ENCODE measurements at regions not wholly inside any gene's neighbourhood (a gene's known extent, or its start where the extent isn't known, plus 50 kb on each side); places are given as distances from the start of the nearest gene placed in this dataset.

DNA sequence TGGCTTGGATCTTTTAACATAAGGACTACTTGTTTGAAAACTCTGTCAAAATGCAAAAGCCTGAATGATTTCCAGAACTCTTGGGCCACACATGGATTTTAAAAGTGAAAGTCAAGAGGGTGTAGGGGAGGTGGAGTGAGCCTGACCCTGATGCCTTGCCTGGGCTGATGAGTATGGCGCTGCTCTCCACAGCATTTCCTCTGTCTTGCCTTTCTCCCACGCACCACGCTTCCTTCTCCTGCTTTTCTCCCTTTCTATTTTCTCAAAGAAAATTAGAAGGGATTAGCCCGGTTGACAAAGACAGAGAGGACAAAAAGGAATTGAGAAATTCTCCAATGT is 207.0 kb upstream of the CCDC68 start:
- DNase-seq (ENCODE audit: low read depth, low spot score), result no peak
- no peak overlapping the region for H3K4me3 ChIP-seq (ENCODE audit: low read depth, low read length)
- in situ Hi-C loops (cut with HindIII; ENCODE audit: low sequenced_read_pairs), result no loop called here
- TF ChIP-seq, protein P1, sequence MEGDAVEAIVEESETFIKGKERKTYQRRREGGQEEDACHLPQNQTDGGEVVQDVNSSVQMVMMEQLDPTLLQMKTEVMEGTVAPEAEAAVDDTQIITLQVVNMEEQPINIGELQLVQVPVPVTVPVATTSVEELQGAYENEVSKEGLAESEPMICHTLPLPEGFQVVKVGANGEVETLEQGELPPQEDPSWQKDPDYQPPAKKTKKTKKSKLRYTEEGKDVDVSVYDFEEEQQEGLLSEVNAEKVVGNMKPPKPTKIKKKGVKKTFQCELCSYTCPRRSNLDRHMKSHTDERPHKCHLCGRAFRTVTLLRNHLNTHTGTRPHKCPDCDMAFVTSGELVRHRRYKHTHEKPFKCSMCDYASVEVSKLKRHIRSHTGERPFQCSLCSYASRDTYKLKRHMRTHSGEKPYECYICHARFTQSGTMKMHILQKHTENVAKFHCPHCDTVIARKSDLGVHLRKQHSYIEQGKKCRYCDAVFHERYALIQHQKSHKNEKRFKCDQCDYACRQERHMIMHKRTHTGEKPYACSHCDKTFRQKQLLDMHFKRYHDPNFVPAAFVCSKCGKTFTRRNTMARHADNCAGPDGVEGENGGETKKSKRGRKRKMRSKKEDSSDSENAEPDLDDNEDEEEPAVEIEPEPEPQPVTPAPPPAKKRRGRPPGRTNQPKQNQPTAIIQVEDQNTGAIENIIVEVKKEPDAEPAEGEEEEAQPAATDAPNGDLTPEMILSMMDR (IDR thresholded peaks at IDR 0.05; ENCODE audit: low read depth, low read length), result no peak

DNA sequence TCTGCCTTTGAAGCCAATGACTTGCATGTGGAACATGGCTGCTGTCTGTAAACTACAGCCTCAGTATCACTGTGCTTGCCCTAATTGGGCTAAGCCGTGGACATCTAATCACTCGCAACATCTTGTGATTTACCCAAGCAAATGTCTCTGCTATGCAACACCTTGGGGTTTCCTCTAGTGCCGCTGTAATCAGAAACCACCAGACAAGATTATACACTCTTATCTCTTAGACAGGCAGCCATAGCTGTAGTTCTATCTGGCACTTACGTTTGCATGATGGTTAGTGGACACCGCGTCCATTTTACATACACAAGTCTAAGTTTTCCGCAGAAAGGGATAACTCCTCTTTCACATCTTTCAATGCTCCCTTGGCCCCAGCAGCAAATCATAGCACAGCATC is 204.3 kb upstream of the CCDC68 start:
- in situ Hi-C loops (cut with HindIII; ENCODE audit: low sequenced_read_pairs), result no loop called here
- DNase-seq (ENCODE audit: low read depth, low spot score), result no peak
- H3K4me3 ChIP-seq (ENCODE audit: low read depth, low read length), result no peak overlapping the region
- TF ChIP-seq, protein P1 (IDR thresholded peaks at IDR 0.05; ENCODE audit: low read depth, low read length), result no peak

DNA sequence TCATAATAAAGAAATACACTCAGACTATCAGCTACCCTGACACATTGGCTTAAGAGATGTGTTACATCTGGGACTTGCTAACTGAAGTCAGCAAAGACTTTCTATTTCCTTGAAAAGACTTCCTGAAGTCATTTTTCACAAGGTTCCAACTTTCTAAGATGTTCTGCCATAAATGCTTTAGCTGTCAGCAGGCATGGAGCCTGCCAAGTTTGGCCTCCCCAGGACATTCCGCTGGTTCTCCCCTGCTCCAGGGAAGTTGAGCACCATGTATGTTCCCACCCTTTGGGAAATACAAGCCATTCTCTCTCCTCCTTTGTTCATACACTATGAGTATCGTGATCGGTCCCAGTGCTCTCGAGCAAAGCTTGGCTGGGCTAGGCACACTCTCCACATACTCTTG is 202.7 kb upstream of the CCDC68 start:
- TF ChIP-seq, protein P1 (IDR thresholded peaks at IDR 0.05; ENCODE audit: low read depth, low read length), result no peak
- in situ Hi-C loops (cut with HindIII; ENCODE audit: low sequenced_read_pairs), result no loop called here
- DNase-seq (ENCODE audit: low read depth, low spot score), result no peak
- no peak overlapping the region for H3K4me3 ChIP-seq (ENCODE audit: low read depth, low read length)

DNA sequence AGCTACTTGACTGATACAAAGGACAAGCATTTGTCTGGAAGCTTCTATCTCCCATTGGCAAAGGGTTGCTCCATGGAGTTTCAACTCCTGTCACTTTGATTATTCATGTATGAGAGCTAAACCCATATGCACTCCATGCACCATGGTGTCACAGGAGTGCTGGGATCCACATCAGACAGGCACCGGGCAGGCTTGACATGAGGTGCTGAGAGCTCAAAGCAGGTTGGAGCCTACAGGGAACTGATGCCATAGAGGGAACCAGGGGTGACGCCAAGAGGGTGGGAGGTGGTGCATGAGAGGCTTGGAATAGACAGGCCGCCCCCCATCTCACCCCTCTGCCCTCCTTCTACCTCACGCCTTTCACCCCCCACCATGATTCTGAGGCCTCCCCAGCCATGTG is 199.8 kb upstream of the CCDC68 start:
- TF ChIP-seq, protein P1 (IDR thresholded peaks at IDR 0.05; ENCODE audit: low read depth, low read length), result no peak
- no peak overlapping the region for H3K4me3 ChIP-seq (ENCODE audit: low read depth, low read length)
- in situ Hi-C loops (cut with HindIII; ENCODE audit: low sequenced_read_pairs), result no loop called here
- no peak for DNase-seq (ENCODE audit: low read depth, low spot score)

DNA sequence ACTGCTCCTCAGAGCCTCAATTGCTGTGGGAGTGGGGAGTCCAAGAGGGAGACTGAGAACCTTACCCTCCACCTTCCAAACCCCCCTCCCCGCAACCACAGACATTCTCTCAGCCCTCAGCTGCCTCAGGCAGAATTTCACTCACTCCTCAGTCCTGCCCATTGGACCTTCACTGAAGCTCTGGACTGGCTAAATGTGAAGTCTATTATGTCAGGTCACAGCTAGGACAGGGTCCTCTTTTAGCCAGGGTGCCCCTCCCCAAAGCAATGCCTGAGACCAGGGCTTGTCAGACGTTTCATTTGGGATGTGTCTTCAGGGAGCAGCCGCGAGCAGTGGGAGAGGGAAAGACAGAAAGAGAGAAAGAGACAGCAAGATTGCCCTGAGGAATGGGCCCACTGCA is 199.3 kb upstream of the CCDC68 start:
- no peak overlapping the region for H3K4me3 ChIP-seq (ENCODE audit: low read depth, low read length)
- TF ChIP-seq, protein P1 (IDR thresholded peaks at IDR 0.05; ENCODE audit: low read depth, low read length), result no peak
- in situ Hi-C loops (cut with HindIII; ENCODE audit: low sequenced_read_pairs), result no loop called here
- no peak for DNase-seq (ENCODE audit: low read depth, low spot score)

DNA sequence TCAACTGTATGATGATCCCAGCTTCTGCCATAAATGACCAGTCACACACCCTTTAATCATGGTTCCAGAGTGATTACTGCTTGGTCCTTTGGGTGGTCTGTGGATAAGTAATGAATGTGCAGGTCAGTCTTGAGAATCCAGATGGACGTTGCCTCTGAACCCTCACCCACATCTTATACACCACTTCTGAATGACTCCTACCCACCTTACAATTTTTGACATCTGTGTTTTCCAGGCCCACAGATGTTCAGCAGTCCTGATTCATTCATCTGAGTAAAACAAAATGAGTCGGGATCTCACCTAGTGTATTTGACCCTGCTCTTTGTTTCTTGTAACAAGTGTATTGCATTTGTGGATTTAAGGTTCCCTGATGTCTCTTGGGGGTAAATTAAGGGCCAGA is 194.1 kb upstream of the CCDC68 start:
- H3K4me3 ChIP-seq (ENCODE audit: low read depth, low read length), result no peak overlapping the region
- no peak for DNase-seq (ENCODE audit: low read depth, low spot score)
- TF ChIP-seq, protein P1 (IDR thresholded peaks at IDR 0.05; ENCODE audit: low read depth, low read length), result no peak
- in situ Hi-C loops (cut with HindIII; ENCODE audit: low sequenced_read_pairs), result no loop called here

DNA sequence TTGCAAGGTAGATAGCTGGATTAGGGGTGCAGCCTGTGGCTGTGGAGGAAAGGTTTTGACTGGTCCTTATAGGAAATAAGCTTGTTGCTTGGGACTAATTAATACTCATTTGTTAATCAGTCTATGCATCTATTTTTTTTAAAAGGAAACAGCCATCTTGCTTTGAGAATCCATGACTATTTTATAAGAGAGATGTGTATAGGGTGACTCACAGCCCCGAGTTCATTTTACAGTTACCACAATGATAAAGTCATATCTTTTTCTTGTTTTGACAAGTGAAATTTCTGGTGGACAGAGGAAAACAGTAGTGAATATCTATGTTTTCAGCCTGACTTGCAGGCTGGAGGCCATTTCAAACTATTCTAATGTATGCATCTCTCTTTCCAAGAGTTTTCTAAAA is 193.5 kb upstream of the CCDC68 start:
- in situ Hi-C loops (cut with HindIII; ENCODE audit: low sequenced_read_pairs), result no loop called here
- TF ChIP-seq, protein P1 (IDR thresholded peaks at IDR 0.05; ENCODE audit: low read depth, low read length), result no peak
- DNase-seq (ENCODE audit: low read depth, low spot score), result peak; percentile 70
- no peak overlapping the region for H3K4me3 ChIP-seq (ENCODE audit: low read depth, low read length)
